GM12864 (cell line): ENCODE measurements at regions not wholly inside any gene's neighbourhood (a gene's known extent, or its start where the extent isn't known, plus 50 kb on each side); places are given as distances from the start of the nearest gene placed in this dataset.

Experiments
- DNase-seq: peaks from one replicate; pipeline ENCODE4 v3.0.0-alpha.2; 2011; ENCODE audit warnings: low read depth
- H3K4me3 ChIP-seq: 2 replicates; pipeline ENCODE4 v1.5.1; 2011; ENCODE audit warnings: mild to moderate bottlenecking, low read depth, low read length, control low read depth
- CTCF ChIP-seq: IDR thresholded peaks from 2 replicates; pipeline ENCODE4 v1.5.1; 2011; ENCODE audit warnings: low read depth, mild to moderate bottlenecking, moderate library complexity, low read length, control low read depth, inconsistent platforms; ENCODE audit errors: missing control alignments

GRCh38 chr10:60728056-60728455 is 50.2 kb upstream of the CDK1 start:
- no peak for DNase-seq
- TF ChIP-seq CTCF: no peak
- no peak overlapping the region for H3K4me3 ChIP-seq

- TF ChIP-seq CTCF: no peak
- no peak for DNase-seq
These were observed 52.0 kb upstream of the CDK1 start for GRCh38 chr10:60726257-60726656.

GRCh38 chr10:60722623-60723022 is 55.7 kb upstream of the CDK1 start:
- DNase-seq: no peak
- H3K4me3 ChIP-seq: no peak overlapping the region
- TF ChIP-seq CTCF: no peak

More at GRCh38 chr10:60726257-60726656, 52.0 kb upstream of the CDK1 start:
- no peak overlapping the region for H3K4me3 ChIP-seq

GRCh38 chr10:60719721-60720120 is 58.6 kb upstream of the CDK1 start:
- H3K4me3 ChIP-seq: no peak overlapping the region
- no peak for TF ChIP-seq CTCF
- DNase-seq: no peak

- TF ChIP-seq CTCF: no peak
- no peak for DNase-seq
- no peak overlapping the region for H3K4me3 ChIP-seq
These were observed 59.4 kb upstream of the CDK1 start for GRCh38 chr10:60718886-60719285.

GRCh38 chr10:60717852-60718251 is 60.4 kb upstream of the CDK1 start:
- no peak for DNase-seq
- no peak for TF ChIP-seq CTCF

GRCh38 chr10:60714233-60714632 is 64.0 kb upstream of the CDK1 start:
- no peak overlapping the region for H3K4me3 ChIP-seq
- TF ChIP-seq CTCF: no peak
- no peak for DNase-seq

More at GRCh38 chr10:60717852-60718251, 60.4 kb upstream of the CDK1 start:
- H3K4me3 ChIP-seq: no peak overlapping the region
